Thymus (tissue), 11 donors: ENCODE measurements at regions not wholly inside any gene's neighbourhood (a gene's known extent, or its start where the extent isn't known, plus 50 kb on each side); places are given as distances from the start of the nearest gene placed in this dataset.
"Not testable (repeated sequence)": the region's sequence is repeated elsewhere in the genome, so short reads cannot be mapped to it uniquely, and the experiment has no call there.

ENCODE experiments used
- DNase-seq, 9 donors: peaks; one replicate each; pipeline ENCODE4 v3.0.0-alpha.2; 2013; ENCODE audit warnings: low spot score in 9 of 9, low read depth in 6 of 9, missing footprints in 1 of 9
- H3K27ac ChIP-seq, 2 donors: one replicate each; pipeline ENCODE4 v1.5.1; 2013; ENCODE audit warnings: control low read depth in 1 of 2, low read depth in 1 of 2, low read length in 1 of 2, mild to moderate bottlenecking in 1 of 2, moderate library complexity in 1 of 2
- H3K27me3 ChIP-seq, 2 donors: one replicate each; pipeline ENCODE4 v1.5.1; 2013; ENCODE audit warnings: low read length in 1 of 2; ENCODE audit not compliant: control insufficient read depth in 2 of 2, insufficient read depth in 1 of 2
- H3K36me3 ChIP-seq, 2 donors: one replicate each; pipeline ENCODE4 v1.5.1; 2013; ENCODE audit warnings: low read length in 1 of 2, mild to moderate bottlenecking in 1 of 2, moderate library complexity in 1 of 2; ENCODE audit not compliant: control insufficient read depth in 2 of 2, insufficient read depth in 2 of 2
- H3K4me1 ChIP-seq, 2 donors: one replicate each; pipeline ENCODE4 v1.5.1; 2013; ENCODE audit warnings: low read length in 2 of 2; ENCODE audit not compliant: control insufficient read depth in 2 of 2, insufficient read depth in 2 of 2
- H3K4me3 ChIP-seq, 2 donors: one replicate each; pipeline ENCODE4 v1.5.1; 2013; ENCODE audit warnings: low read length in 2 of 2, control low read depth in 1 of 2, mild to moderate bottlenecking in 1 of 2
- H3K9me3 ChIP-seq, 2 donors: one replicate each; pipeline ENCODE4 v1.5.1; 2013; ENCODE audit warnings: low read length in 1 of 2, mild to moderate bottlenecking in 1 of 2; ENCODE audit not compliant: control insufficient read depth in 2 of 2, insufficient read depth in 1 of 2
- WGBS: extraction: QIAGEN DNeasy Blood & Tissue Kit; methylation state at CpG from one replicate; pipeline ENCODE4 v1.1.7; 2013; 5-methylcytosine and 5-hydroxymethylcytosine counted together
- donor health status: healthy.

GRCh38 chr2:16187482-16187817 is 247.1 kb downstream of the MYCN start:
- no peaks in the 10 kb centered on the region for H3K9me3 ChIP-seq
- H3K27me3 ChIP-seq, result no peaks in the 10 kb centered on the region
- H3K27ac ChIP-seq, result no peak overlapping the region
- H3K36me3 ChIP-seq, result no peaks in the 10 kb centered on the region
- no peaks in the 10 kb centered on the region for H3K4me1 ChIP-seq
- 95% methylated on average over 3 of the region's 3 CpGs for WGBS
- H3K4me3 ChIP-seq, result no peak overlapping the region
- DNase-seq, result no peak

GRCh38 chr2:16186661-16187481 is 246.5 kb downstream of the MYCN start:
- WGBS, result 83% methylated on average over 8 of the region's 8 CpGs
- no peak overlapping the region for H3K4me3 ChIP-seq
- no peak for DNase-seq
- no peaks in the 10 kb centered on the region for H3K27me3 ChIP-seq
- no peaks in the 10 kb centered on the region for H3K36me3 ChIP-seq
- no peaks in the 10 kb centered on the region for H3K4me1 ChIP-seq
- H3K27ac ChIP-seq, result no peak overlapping the region
- no peaks in the 10 kb centered on the region for H3K9me3 ChIP-seq

GRCh38 chr2:16185801-16186272 is 245.5 kb downstream of the MYCN start:
- Histone ChIP-seq H3K27me3 (no peaks in the 10 kb centered on the region), H3K27ac (peak overlapping the region in 1 of 2 donors; percentile 8), H3K4me3 (no peak overlapping the region), H3K9me3 (no peaks in the 10 kb centered on the region), H3K36me3 (no peaks in the 10 kb centered on the region), H3K4me1 (no peaks in the 10 kb centered on the region)
- 95% methylated on average over 11 of the region's 11 CpGs for WGBS
- DNase-seq, result no peak

GRCh38 chr2:16184945-16185660 is 244.8 kb downstream of the MYCN start:
- H3K27ac ChIP-seq, result no peak overlapping the region
- no peak overlapping the region for H3K4me3 ChIP-seq
- H3K36me3 ChIP-seq, result no peaks in the 10 kb centered on the region
- 95% methylated on average over 9 of the region's 9 CpGs for WGBS
- H3K27me3 ChIP-seq, result no peaks in the 10 kb centered on the region
- H3K4me1 ChIP-seq, result no peaks in the 10 kb centered on the region
- no peak for DNase-seq
- no peaks in the 10 kb centered on the region for H3K9me3 ChIP-seq

- Histone ChIP-seq H3K27ac (no peak overlapping the region), H3K27me3 (no peaks in the 10 kb centered on the region), H3K4me3 (no peak overlapping the region), H3K36me3 (no peaks in the 10 kb centered on the region), H3K9me3 (no peaks in the 10 kb centered on the region), H3K4me1 (no peaks in the 10 kb centered on the region)
- no peak for DNase-seq
- 68% methylated on average over 4 of the region's 4 CpGs for WGBS
Observed at GRCh38 chr2:16184341-16184890, 244.1 kb downstream of the MYCN start.

- Histone ChIP-seq H3K27ac (no peak overlapping the region), H3K4me3 (no peak overlapping the region), H3K27me3 (no peaks in the 10 kb centered on the region), H3K36me3 (no peaks in the 10 kb centered on the region), H3K9me3 (no peaks in the 10 kb centered on the region), H3K4me1 (no peaks in the 10 kb centered on the region)
- no peak for DNase-seq
- WGBS, result 97% methylated on average over 3 of the region's 3 CpGs
Observed at GRCh38 chr2:16183345-16183744, 243.0 kb downstream of the MYCN start.

GRCh38 chr2:16182841-16183240 is 242.5 kb downstream of the MYCN start:
- DNase-seq, result no peak
- Histone ChIP-seq H3K27me3 (no peaks in the 10 kb centered on the region), H3K36me3 (no peaks in the 10 kb centered on the region), H3K27ac (no peak overlapping the region), H3K4me3 (no peak overlapping the region), H3K4me1 (no peaks in the 10 kb centered on the region), H3K9me3 (no peaks in the 10 kb centered on the region)

DNA sequence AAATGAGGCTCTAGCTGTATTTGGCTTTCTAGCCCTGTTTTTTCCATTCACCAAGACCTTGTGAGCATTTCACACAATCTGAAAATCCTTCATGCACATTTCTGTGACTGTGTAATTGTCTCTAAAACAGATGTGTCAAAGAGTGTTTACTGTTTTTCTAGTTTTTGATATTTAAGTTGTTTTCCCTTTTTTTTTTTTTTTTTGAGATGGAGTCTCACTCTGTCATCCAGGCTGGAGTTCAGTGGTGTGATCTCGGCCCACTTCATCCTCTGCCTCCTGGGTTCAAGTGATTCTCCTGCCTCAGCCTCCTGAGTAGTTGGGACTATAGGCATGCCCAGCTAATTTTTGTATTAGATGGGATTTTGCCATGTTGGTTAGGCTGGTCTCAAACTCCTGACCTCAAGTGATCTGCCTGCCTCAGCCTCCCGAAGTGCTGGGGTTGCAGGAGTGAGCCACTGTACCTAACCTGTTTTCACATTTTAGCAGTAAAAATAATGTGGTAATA is 242.0 kb downstream of the MYCN start:
- not testable (repeated sequence) for H3K27me3 ChIP-seq, H3K4me3 ChIP-seq, H3K36me3 ChIP-seq, DNase-seq, H3K9me3 ChIP-seq, H3K27ac ChIP-seq, H3K4me1 ChIP-seq
- 98% methylated on average over 2 of the region's 2 CpGs for WGBS

DNA sequence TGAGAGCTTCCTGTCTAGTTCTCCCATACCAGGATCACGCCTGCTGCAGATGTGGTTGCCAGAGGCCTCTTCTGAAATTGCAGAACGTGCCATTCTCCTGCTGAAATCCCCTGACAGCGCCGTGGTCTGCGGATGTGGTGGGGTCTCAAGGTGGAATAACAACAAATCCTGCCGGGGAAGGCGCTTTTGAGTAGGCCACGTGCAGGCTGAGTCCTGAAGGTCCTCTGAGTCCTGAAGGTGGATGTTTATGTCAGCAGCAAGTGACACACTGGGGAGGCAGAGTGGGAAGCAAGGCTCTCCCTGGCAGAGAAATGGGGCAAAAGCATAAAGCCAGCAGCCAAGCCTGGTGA is 241.4 kb downstream of the MYCN start:
- no peak overlapping the region for H3K4me3 ChIP-seq

More for the DNA sequence above, 241.4 kb downstream of the MYCN start:
- DNase-seq, result no peak
- Histone ChIP-seq H3K27ac (no peak overlapping the region), H3K27me3 (no peaks in the 10 kb centered on the region), H3K4me1 (no peaks in the 10 kb centered on the region), H3K9me3 (no peaks in the 10 kb centered on the region), H3K36me3 (no peaks in the 10 kb centered on the region)
- WGBS, result 90% methylated on average over 8 of the region's 8 CpGs
